ENCODE measurements at regions not wholly inside any gene's neighbourhood (a gene's known extent, or its start where the extent isn't known, plus 50 kb on each side); places are given as distances from the start of the nearest gene placed in this dataset.

DNA sequence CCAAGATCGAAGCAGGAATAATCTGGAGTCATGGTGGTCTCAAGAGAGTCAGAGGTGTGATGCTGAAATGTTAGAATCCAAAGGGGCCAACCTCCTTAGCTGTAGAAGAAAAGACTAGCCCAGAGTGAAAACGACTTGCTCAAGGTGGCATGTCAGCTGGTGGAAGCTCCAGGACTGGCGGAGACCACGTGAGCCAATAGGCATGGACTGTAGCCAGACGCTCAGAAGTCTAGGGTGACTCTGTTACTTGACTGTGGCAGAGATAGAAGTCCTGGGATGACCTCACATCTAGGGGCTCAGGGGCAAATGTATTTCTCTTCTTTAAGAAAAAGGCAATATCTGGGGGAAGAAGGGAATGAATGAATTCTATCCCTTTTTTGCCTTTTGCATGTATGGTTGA, 267.4 kb downstream of the ATG4C start:
- no peaks in the 10 kb centered on the region for H3K27me3 ChIP-seq (ENCODE audit: insufficient read depth, insufficient read length)
- no peak for DNase-seq (ENCODE audit: low read depth, low spot score)

DNA sequence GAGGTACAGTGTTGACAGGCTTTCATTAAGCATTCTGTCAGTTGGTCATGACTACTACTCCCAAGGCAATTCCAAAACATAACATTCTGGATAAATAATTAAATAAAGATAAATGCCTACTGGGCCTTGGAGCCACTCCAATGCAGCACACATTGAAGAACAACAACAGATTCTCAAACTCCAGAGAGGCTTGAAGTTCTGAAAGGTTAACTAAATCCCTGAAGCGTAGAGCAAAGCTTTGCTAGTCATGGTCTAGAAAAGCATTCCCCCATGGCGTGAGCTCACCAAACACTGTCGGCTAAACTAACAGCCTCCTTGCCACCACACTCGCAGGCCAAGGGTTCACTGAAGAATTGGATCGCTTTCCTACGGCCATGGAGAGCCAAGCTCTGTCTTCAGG, 268.0 kb downstream of the ATG4C start:
- H3K27me3 ChIP-seq (ENCODE audit: insufficient read depth, insufficient read length), result no peaks in the 10 kb centered on the region
- no peak for DNase-seq (ENCODE audit: low read depth, low spot score)
- no peaks in the 10 kb centered on the region for H3K36me3 ChIP-seq (ENCODE audit: insufficient read depth, insufficient read length, low read length)
- no peak overlapping the region for H3K9ac ChIP-seq (ENCODE audit: insufficient read length, low read depth)
- no peaks in the 10 kb centered on the region for H3K4me1 ChIP-seq (ENCODE audit: insufficient read depth, insufficient read length)
- H3K9me3 ChIP-seq (ENCODE audit: insufficient read depth, low read length), result no peaks in the 10 kb centered on the region
- H3K4me3 ChIP-seq (ENCODE audit: insufficient read length, low read depth), result no peak overlapping the region
- no peak for TF ChIP-seq ZNF274 (IDR thresholded peaks at IDR 0.05; ENCODE audit: low read depth, low read length)
- no peak for TF ChIP-seq SUZ12 (IDR thresholded peaks at IDR 0.05; ENCODE audit: extremely low read depth, insufficient read depth, insufficient read length)
- TF ChIP-seq YY1 (IDR thresholded peaks at IDR 0.05; ENCODE audit: insufficient read depth, insufficient read length), result no peak

More for the DNA sequence above, 267.4 kb downstream of the ATG4C start:
- no peak overlapping the region for H3K4me3 ChIP-seq (ENCODE audit: insufficient read length, low read depth)
- H3K9ac ChIP-seq (ENCODE audit: insufficient read length, low read depth), result no peak overlapping the region
- no peaks in the 10 kb centered on the region for H3K36me3 ChIP-seq (ENCODE audit: insufficient read depth, insufficient read length, low read length)
- TF ChIP-seq YY1 (IDR thresholded peaks at IDR 0.05; ENCODE audit: insufficient read depth, insufficient read length) (no peak), ZNF274 (IDR thresholded peaks at IDR 0.05; ENCODE audit: low read depth, low read length) (no peak), SUZ12 (IDR thresholded peaks at IDR 0.05; ENCODE audit: extremely low read depth, insufficient read depth, insufficient read length) (no peak)
- no peaks in the 10 kb centered on the region for H3K9me3 ChIP-seq (ENCODE audit: insufficient read depth, low read length)
- H3K4me1 ChIP-seq (ENCODE audit: insufficient read depth, insufficient read length), result no peaks in the 10 kb centered on the region

DNA sequence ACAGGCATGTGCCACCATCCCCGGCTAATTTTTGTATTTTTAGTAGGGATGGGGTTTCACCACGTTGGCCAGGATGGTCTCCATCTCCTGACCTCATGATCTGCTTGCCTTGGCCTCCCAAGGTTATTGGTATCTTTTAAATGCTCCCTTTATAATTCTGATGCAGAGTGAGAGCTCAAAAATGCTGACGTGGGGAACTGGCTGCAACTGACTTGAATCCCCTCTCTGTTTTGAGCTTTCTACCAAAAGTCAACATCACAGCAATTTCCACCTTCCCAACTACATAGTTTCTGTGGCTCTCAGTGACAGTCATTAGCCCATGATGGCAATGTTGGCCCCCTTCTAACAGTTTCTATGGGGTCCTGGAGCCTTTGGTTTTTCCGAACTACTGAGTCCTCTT, 268.2 kb upstream of the FOXD3 start:
- no peaks in the 10 kb centered on the region for H3K36me3 ChIP-seq (ENCODE audit: insufficient read depth, insufficient read length, low read length)
- no peak for DNase-seq (ENCODE audit: low read depth, low spot score)
- TF ChIP-seq ZNF274 (IDR thresholded peaks at IDR 0.05; ENCODE audit: low read depth, low read length) (no peak), YY1 (IDR thresholded peaks at IDR 0.05; ENCODE audit: insufficient read depth, insufficient read length) (no peak), SUZ12 (IDR thresholded peaks at IDR 0.05; ENCODE audit: extremely low read depth, insufficient read depth, insufficient read length) (no peak)
- H3K4me3 ChIP-seq (ENCODE audit: insufficient read length, low read depth), result no peak overlapping the region
- H3K9me3 ChIP-seq (ENCODE audit: insufficient read depth, low read length), result no peaks in the 10 kb centered on the region
- H3K27me3 ChIP-seq (ENCODE audit: insufficient read depth, insufficient read length), result no peaks in the 10 kb centered on the region
- no peaks in the 10 kb centered on the region for H3K4me1 ChIP-seq (ENCODE audit: insufficient read depth, insufficient read length)
- H3K9ac ChIP-seq (ENCODE audit: insufficient read length, low read depth), result no peak overlapping the region

DNA sequence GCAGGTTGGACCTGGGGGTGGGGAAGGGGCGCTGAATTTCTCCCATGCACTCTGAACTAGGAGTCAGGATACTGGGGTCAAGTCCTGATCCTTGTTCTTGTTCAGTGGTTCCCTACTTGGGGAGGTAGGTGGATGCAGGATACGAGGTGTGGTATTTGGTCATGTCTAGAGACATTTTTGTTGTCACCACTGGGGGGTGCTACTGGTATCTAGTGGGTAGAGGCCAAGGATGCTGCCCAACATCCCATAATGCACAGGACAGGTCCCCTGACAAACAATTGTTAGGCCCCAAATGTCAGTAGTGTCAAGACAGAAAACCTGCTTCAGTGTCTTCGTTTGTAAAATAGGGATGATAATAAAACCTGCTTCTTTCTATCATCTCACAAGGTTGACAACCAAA, 259.0 kb upstream of the FOXD3 start:
- TF ChIP-seq SUZ12 (IDR thresholded peaks at IDR 0.05; ENCODE audit: extremely low read depth, insufficient read depth, insufficient read length) (no peak), YY1 (IDR thresholded peaks at IDR 0.05; ENCODE audit: insufficient read depth, insufficient read length) (no peak), ZNF274 (IDR thresholded peaks at IDR 0.05; ENCODE audit: low read depth, low read length) (no peak)
- H3K9me3 ChIP-seq (ENCODE audit: insufficient read depth, low read length), result no peaks in the 10 kb centered on the region
- DNase-seq (ENCODE audit: low read depth, low spot score), result peak; percentile 32
- no peak overlapping the region for H3K9ac ChIP-seq (ENCODE audit: insufficient read length, low read depth)
- H3K27me3 ChIP-seq (ENCODE audit: insufficient read depth, insufficient read length), result no peaks in the 10 kb centered on the region
- no peak overlapping the region for H3K4me3 ChIP-seq (ENCODE audit: insufficient read length, low read depth)
- no peaks in the 10 kb centered on the region for H3K36me3 ChIP-seq (ENCODE audit: insufficient read depth, insufficient read length, low read length)
- H3K4me1 ChIP-seq (ENCODE audit: insufficient read depth, insufficient read length), result no peaks in the 10 kb centered on the region

GRCh38 chr1:63064135-63064534, 258.2 kb upstream of the FOXD3 start:
- TF ChIP-seq SUZ12 (IDR thresholded peaks at IDR 0.05; ENCODE audit: extremely low read depth, insufficient read depth, insufficient read length) (no peak), ZNF274 (IDR thresholded peaks at IDR 0.05; ENCODE audit: low read depth, low read length) (no peak), YY1 (IDR thresholded peaks at IDR 0.05; ENCODE audit: insufficient read depth, insufficient read length) (no peak)
- H3K9ac ChIP-seq (ENCODE audit: insufficient read length, low read depth), result no peak overlapping the region
- H3K4me3 ChIP-seq (ENCODE audit: insufficient read length, low read depth), result no peak overlapping the region

GRCh38 chr1:63068626-63069025, 253.7 kb upstream of the FOXD3 start:
- Histone ChIP-seq H3K4me1 (ENCODE audit: insufficient read depth, insufficient read length) (no peaks in the 10 kb centered on the region), H3K36me3 (ENCODE audit: insufficient read depth, insufficient read length, low read length) (no peaks in the 10 kb centered on the region), H3K27me3 (ENCODE audit: insufficient read depth, insufficient read length) (peaks cover 21% of the 10 kb centered on the region), H3K9ac (ENCODE audit: insufficient read length, low read depth) (no peak overlapping the region), H3K9me3 (ENCODE audit: insufficient read depth, low read length) (no peaks in the 10 kb centered on the region), H3K4me3 (ENCODE audit: insufficient read length, low read depth) (no peak overlapping the region)
- no peak for DNase-seq (ENCODE audit: low read depth, low spot score)
- TF ChIP-seq YY1 (IDR thresholded peaks at IDR 0.05; ENCODE audit: insufficient read depth, insufficient read length) (no peak), SUZ12 (IDR thresholded peaks at IDR 0.05; ENCODE audit: extremely low read depth, insufficient read depth, insufficient read length) (no peak), ZNF274 (IDR thresholded peaks at IDR 0.05; ENCODE audit: low read depth, low read length) (no peak)

More at GRCh38 chr1:63064135-63064534, 258.2 kb upstream of the FOXD3 start:
- no peaks in the 10 kb centered on the region for H3K27me3 ChIP-seq (ENCODE audit: insufficient read depth, insufficient read length)
- no peaks in the 10 kb centered on the region for H3K9me3 ChIP-seq (ENCODE audit: insufficient read depth, low read length)
- no peaks in the 10 kb centered on the region for H3K4me1 ChIP-seq (ENCODE audit: insufficient read depth, insufficient read length)
- no peak for DNase-seq (ENCODE audit: low read depth, low spot score)
- no peaks in the 10 kb centered on the region for H3K36me3 ChIP-seq (ENCODE audit: insufficient read depth, insufficient read length, low read length)

DNA sequence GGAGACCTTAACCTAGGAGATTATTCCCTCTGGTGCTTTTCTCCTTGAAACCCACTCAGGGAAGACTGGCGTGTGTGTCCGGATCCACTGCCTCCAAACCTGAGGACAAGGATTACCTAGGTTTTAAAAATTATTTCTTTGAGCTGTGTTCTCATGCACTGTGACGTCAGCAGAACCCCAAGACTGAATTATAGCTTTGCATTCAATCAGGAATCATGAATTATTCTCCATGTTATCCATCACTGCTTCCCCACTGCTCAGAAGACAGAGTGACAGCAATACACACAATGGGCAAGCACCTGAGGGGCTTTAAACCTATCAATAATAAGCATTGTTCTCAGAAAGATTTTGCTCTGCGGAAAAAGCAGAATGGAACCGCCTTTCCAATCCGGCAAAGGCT, 253.2 kb upstream of the FOXD3 start:
- TF ChIP-seq SUZ12 (IDR thresholded peaks at IDR 0.05; ENCODE audit: extremely low read depth, insufficient read depth, insufficient read length), result no peak
- no peak for TF ChIP-seq ZNF274 (IDR thresholded peaks at IDR 0.05; ENCODE audit: low read depth, low read length)
- no peak for TF ChIP-seq YY1 (IDR thresholded peaks at IDR 0.05; ENCODE audit: insufficient read depth, insufficient read length)
- H3K27me3 ChIP-seq (ENCODE audit: insufficient read depth, insufficient read length), result peaks cover 27% of the 10 kb centered on the region

More for the DNA sequence above, 253.2 kb upstream of the FOXD3 start:
- Histone ChIP-seq H3K9ac (ENCODE audit: insufficient read length, low read depth) (no peak overlapping the region), H3K4me3 (ENCODE audit: insufficient read length, low read depth) (no peak overlapping the region), H3K4me1 (ENCODE audit: insufficient read depth, insufficient read length) (no peaks in the 10 kb centered on the region), H3K36me3 (ENCODE audit: insufficient read depth, insufficient read length, low read length) (no peaks in the 10 kb centered on the region), H3K9me3 (ENCODE audit: insufficient read depth, low read length) (no peaks in the 10 kb centered on the region)
- DNase-seq (ENCODE audit: low read depth, low spot score), result no peak

Measured in NT2/D1 (cell line).